MCF 10A (cell line): ENCODE measurements at regions not wholly inside any gene's neighbourhood (a gene's known extent, or its start where the extent isn't known, plus 50 kb on each side); places are given as distances from the start of the nearest gene placed in this dataset.
A peak's percentile ranks its signal among the peaks of the same experiment; 100 is the strongest.

Source experiments
- BruUV-seq: library from RNA; stranded (reverse); fragments of 400-500 nt; replicated peaks from 2 replicates; lab custom pipeline; 2021; lab: Mats Ljungman, UMichigan
- CTCF ChIA-PET: fragments of 300-600 bp; sonication (Branson Sonifier 250); formaldehyde crosslinking; extraction: SDS; loops from one replicate; lab custom pipeline; 2021; ENCODE audit warnings: antibody characterized with exemption, inconsistent platforms; lab: Yijun Ruan, JAX
- POLR2A ChIA-PET: fragments of 300-600, 350-650 bp; sonication (Branson Sonifier 250); formaldehyde crosslinking; extraction: SDS; loops from one replicate; lab custom pipeline; 2020; ENCODE audit warnings: antibody characterized with exemption, inconsistent platforms; lab: Yijun Ruan, JAX
- DNase-seq: peaks from one replicate; pipeline ENCODE4 v3.0.0-alpha.2; 2018; ENCODE audit not compliant: unreplicated experiment
- H3K27ac Mint-ChIP-seq: one replicate; pipeline ENCODE4 v1.8.0; 2022; ENCODE audit warnings: mild to moderate bottlenecking, low read depth, mixed read lengths; ENCODE audit not compliant: unreplicated experiment
- H3K27me3 Mint-ChIP-seq: one replicate; pipeline ENCODE4 v1.8.0; 2022; ENCODE audit warnings: mixed read lengths; ENCODE audit not compliant: insufficient read depth, unreplicated experiment
- H3K36me3 Mint-ChIP-seq: one replicate; pipeline ENCODE4 v1.8.0; 2022; ENCODE audit warnings: mild to moderate bottlenecking, moderate library complexity, mixed read lengths; ENCODE audit not compliant: insufficient read depth, unreplicated experiment
- H3K4me1 Mint-ChIP-seq: one replicate; pipeline ENCODE4 v1.8.0; 2022; ENCODE audit warnings: mixed read lengths; ENCODE audit not compliant: insufficient read depth, unreplicated experiment
- H3K4me3 Mint-ChIP-seq: one replicate; pipeline ENCODE4 v1.8.0; 2022; ENCODE audit warnings: mild to moderate bottlenecking, moderate library complexity, mixed read lengths; ENCODE audit not compliant: unreplicated experiment
- H3K9me3 Mint-ChIP-seq: one replicate; pipeline ENCODE4 v1.8.0; 2022; ENCODE audit warnings: mixed read lengths; ENCODE audit not compliant: unreplicated experiment
- intact Hi-C: fragments of 100-400 bp; cut with micrococcal nuclease; formaldehyde crosslinking; loops from 2 replicates; pipeline ENCODE4 v1.14.1; 2022
- TF ChIP-seq, protein P1 (sequence below): fragments of 200-600 bp; IDR thresholded peaks from one replicate; pipeline ENCODE4 v1.8.0; 2022; ENCODE audit warnings: antibody characterized with exemption, mild to moderate bottlenecking; ENCODE audit not compliant: unreplicated experiment

DNA sequence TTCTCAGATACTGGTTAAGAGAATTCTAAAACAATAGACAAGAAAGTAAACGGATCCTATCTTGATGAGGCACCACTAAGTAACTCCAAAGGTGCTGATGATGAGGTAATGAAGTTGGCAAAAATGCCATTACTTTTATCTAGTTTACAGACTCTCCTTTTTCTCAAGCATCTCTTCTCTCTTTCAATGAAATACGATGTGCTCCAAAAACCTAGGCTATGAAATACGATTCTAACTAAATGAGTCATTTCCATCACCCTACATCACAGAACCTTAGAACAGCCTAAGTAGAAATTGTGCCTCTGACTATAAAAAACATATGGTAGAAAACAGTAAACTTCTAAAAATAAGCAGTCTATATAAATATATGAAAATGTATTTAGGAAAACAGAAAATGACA, 58.9 kb upstream of the ARHGAP32 start:
- ChIA-PET CTCF (interaction anchor here (0.6 to 1.3 kb wide), 2 partner anchors 78 to 1665 kb away, joined by 3 read pairs; partner anchors contain the start of gene SNX19), POLR2A (interaction anchor here (0.7 to 2.9 kb wide), 5 partner anchors 10 to 127 kb away, joined by 3 to 10 read pairs (median 3); no protein-coding TSS in a partner anchor)
- peak overlapping the region; percentile 64 for H3K27ac Mint-ChIP-seq
- no peaks in the 10 kb centered on the region for H3K36me3 Mint-ChIP-seq
- no peak overlapping the region for H3K4me3 Mint-ChIP-seq
- H3K9me3 Mint-ChIP-seq = no peaks in the 10 kb centered on the region
- TF ChIP-seq, protein P1, sequence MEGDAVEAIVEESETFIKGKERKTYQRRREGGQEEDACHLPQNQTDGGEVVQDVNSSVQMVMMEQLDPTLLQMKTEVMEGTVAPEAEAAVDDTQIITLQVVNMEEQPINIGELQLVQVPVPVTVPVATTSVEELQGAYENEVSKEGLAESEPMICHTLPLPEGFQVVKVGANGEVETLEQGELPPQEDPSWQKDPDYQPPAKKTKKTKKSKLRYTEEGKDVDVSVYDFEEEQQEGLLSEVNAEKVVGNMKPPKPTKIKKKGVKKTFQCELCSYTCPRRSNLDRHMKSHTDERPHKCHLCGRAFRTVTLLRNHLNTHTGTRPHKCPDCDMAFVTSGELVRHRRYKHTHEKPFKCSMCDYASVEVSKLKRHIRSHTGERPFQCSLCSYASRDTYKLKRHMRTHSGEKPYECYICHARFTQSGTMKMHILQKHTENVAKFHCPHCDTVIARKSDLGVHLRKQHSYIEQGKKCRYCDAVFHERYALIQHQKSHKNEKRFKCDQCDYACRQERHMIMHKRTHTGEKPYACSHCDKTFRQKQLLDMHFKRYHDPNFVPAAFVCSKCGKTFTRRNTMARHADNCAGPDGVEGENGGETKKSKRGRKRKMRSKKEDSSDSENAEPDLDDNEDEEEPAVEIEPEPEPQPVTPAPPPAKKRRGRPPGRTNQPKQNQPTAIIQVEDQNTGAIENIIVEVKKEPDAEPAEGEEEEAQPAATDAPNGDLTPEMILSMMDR = no peak
- DNase-seq = peak; percentile 22
- no TSS peak for BruUV-seq
- peaks cover 34% of the 10 kb centered on the region for H3K4me1 Mint-ChIP-seq
- intact Hi-C loops = no loop called here
- H3K27me3 Mint-ChIP-seq = no peaks in the 10 kb centered on the region

DNA sequence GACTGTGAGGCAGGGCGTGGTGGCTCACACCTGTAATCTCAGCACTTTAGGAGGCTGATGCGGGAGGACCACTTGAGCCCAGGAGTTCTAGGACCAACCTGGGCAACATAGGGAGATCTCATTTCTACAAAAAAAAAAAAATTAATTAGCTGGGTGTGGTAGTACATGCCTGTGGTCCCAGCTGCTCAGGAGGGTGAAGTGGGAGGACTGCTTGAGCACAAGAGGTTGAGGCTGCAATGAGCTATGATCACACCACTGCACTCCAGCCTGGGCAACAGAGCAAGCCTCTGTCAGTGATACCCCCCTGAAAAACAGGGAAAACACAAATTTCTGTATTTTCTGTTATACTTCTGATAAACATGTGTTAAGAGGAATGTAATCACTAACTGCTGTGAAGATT, 57.8 kb upstream of the ARHGAP32 start:
- CTCF ChIA-PET = interaction anchor here (0.7 to 1.3 kb wide), 2 partner anchors 26 to 79 kb away, joined by 3 read pairs; no protein-coding TSS in a partner anchor
- intact Hi-C loops = no loop called here
- TF ChIP-seq, protein P1 = no peak
- H3K27me3 Mint-ChIP-seq = no peaks in the 10 kb centered on the region
- no TSS peak for BruUV-seq
- DNase-seq = no peak
- peak overlapping the region; percentile 64 for H3K27ac Mint-ChIP-seq
- no peaks in the 10 kb centered on the region for H3K9me3 Mint-ChIP-seq
- H3K4me1 Mint-ChIP-seq = peaks cover 34% of the 10 kb centered on the region
- no peak overlapping the region for H3K4me3 Mint-ChIP-seq
- H3K36me3 Mint-ChIP-seq = no peaks in the 10 kb centered on the region
- POLR2A ChIA-PET = interaction anchor here (1.5 to 2.9 kb wide), 2 partner anchors 11 to 28 kb away, joined by 5 to 10 read pairs; no protein-coding TSS in a partner anchor

DNA sequence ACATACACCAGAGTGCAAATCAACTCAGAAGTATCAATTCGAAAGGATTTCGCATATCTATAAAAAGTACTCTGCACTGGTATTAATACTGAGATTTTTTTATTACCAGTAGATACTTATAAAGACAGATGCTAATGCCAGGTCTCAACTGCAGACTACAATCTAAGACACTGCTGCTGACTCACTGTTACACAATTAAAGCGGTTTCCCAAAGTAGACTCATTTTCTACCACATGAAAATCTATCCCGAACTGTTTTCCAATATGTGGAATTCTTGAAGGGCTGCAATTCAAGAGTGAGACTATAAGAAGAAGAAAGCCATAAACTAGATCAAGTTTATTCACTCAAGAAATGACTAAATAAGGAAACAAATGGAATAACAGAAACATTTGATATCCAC, 57.2 kb upstream of the ARHGAP32 start:
- CTCF ChIA-PET = no interaction called here
- peak; percentile 83 for DNase-seq
- H3K36me3 Mint-ChIP-seq = no peaks in the 10 kb centered on the region

DNA sequence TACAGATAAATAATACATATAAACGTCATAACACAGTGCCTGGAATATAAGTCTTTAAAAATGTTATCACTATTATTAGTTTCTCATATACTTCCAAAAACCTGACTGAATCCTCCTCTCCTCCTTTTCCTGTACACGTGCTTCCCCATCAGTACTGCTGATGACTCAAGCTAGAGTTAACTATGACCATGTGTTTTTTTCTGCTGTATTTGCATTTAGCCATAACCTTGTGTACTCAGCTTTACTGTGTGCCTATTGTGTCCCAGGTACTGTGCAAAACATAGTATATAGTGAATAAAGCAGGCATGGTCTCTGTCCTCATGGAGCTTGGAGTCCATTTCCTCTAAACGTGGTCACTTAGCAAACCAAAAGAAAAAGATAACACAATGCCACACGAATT, 56.5 kb upstream of the ARHGAP32 start:
- peaks cover under 1% of the 10 kb centered on the region for H3K9me3 Mint-ChIP-seq
- no peaks in the 10 kb centered on the region for H3K36me3 Mint-ChIP-seq
- intact Hi-C loops = no loop called here
- POLR2A ChIA-PET = interaction anchor here (0.9 to 1.2 kb wide), 4 partner anchors 23 to 102 kb away, joined by 3 to 4 read pairs (median 4); no protein-coding TSS in a partner anchor
- TF ChIP-seq, protein P1 = no peak
- H3K27me3 Mint-ChIP-seq = no peaks in the 10 kb centered on the region
- peak; percentile 63 for DNase-seq
- BruUV-seq = no TSS peak
- peaks cover 36% of the 10 kb centered on the region for H3K4me1 Mint-ChIP-seq
- H3K27ac Mint-ChIP-seq = peak overlapping the region; percentile 64
- no peak overlapping the region for H3K4me3 Mint-ChIP-seq
- CTCF ChIA-PET = no interaction called here

More for the DNA sequence above, 57.2 kb upstream of the ARHGAP32 start:
- intact Hi-C loops = no loop called here
- no peaks in the 10 kb centered on the region for H3K27me3 Mint-ChIP-seq
- H3K9me3 Mint-ChIP-seq = no peaks in the 10 kb centered on the region
- H3K27ac Mint-ChIP-seq = peak overlapping the region; percentile 64
- H3K4me3 Mint-ChIP-seq = peak overlapping the region; percentile 28
- TF ChIP-seq, protein P1 = no peak
- no TSS peak for BruUV-seq
- peaks cover 34% of the 10 kb centered on the region for H3K4me1 Mint-ChIP-seq
- POLR2A ChIA-PET = interaction anchor here (1.0 to 1.5 kb wide), 4 partner anchors 11 to 31 kb away, joined by 4 to 5 read pairs (median 4); no protein-coding TSS in a partner anchor
